ENCODE measurements at regions not wholly inside any gene's neighbourhood (a gene's known extent, or its start where the extent isn't known, plus 50 kb on each side); places are given as distances from the start of the nearest gene placed in this dataset.
"Not testable (repeated sequence)": the region's sequence is repeated elsewhere in the genome, so short reads cannot be mapped to it uniquely, and the experiment has no call there.

DNA sequence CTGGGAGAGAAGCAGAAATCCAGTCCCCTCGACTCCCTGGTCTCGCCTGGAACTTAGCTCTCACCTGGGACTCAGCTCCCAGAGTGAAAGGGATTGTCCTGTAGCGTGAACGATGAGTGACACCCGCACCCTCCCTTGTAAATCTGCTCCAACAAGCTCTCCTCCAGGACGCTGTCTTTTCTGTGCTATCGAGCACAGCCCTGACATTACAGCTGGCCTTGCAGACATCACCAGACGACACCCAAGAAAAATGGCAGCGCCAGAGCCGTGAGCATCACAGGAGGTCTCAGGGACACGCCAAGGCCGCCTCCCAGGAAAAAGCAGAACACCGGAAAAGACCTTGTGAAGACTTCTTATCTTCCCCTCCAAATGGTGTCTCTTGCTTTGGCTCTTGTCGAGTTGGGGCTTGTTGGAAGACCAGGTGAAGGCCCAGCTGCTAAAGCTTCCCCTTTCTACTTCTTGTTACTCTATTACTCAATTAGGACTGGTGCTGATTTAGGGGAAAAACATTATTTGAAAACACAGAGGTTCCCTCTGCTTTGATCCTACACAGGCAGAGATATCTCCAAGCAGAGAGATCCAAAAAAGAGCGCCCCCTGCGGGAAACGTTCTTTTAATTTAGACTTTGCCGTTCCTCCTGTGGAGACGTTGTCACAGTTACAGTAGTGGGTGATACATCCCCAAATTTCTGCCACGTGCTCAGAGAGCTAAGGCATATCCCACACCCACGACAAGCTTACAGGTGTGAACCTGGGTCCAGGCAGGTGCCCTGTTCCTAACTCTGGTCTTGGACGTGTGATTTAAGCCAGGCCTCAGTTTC lies 127.2 kb downstream of the ATP6V0E2 start:
- DNase-seq, result not testable (repeated sequence)

DNA sequence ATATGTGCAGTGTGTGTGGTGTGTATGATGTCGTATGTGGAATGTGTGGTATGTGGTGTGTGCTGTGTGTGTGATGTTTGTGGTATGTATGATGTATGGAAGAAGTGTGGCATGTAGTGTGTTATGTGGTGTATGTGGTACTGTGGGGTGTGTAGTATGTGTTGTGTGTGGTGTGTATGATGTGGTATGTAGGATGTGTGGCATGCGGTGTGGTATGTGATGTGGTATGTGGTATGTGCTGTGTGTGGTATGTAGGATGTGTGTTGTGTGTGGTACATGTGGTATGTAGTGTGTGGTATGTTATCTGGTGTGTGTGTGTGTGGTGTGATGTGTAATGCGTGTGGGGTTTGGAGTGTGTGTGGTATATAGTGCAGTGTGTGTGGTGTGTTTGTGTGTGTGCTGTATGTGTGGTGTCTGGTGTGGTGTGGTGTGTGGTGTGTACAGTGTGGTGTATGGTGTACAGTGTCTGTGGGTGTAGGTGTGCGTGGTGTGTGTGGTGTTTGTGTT lies 129.6 kb downstream of the ATP6V0E2 start:
- DNase-seq, result no peak

DNA sequence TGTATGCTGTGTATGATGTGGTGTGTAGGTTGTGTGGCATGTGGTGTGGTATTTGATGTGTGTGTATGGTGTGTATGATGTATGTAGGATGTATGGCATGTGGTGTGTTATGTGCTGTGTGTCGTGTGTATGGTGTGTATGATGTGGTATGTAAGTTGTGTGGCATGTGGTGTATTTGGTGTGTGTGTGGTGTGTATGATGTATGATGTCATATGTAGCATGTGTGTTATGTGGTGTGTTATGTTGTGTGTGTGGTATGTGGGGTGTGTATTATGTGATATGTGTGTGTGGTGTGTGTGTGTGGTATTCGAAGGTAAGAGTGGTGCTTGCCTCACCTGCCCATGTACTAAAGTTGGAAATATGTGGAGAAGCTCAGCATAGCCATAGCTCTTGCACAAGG lies 130.2 kb downstream of the ATP6V0E2 start:
- not testable (repeated sequence) for DNase-seq

GRCh38 chr7:150004843-150005242 lies 131.1 kb downstream of the ATP6V0E2 start:
- DNase-seq, result not testable (repeated sequence)

- peak; percentile 23 for DNase-seq
Measured at GRCh38 chr7:150009620-150010303, 136.0 kb downstream of the ATP6V0E2 start.

DNA sequence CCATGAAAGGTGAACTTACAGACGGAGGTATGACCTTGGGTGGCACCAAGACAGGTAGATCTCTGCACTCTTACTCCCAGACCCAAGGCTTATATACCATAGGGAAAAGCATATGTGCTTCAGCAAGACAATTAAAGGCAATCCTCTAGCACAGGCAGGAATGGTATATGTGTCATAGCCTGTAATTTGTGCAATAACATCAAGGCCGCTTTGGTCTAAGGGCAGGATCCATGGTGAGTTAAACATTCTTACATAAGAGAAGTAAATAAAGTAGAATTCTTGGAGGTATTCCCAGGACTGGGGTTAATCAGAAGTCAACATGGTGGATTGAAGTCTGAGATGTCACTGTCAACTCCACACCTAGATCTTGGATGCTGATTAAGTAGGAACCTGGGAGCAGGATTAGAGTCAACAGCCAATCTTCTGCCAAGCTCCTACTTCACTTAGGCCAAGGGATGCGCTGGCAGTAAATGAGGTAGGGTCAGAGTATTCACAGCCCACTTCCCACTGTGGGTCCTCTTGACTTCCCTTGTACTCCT lies 143.0 kb downstream of the ATP6V0E2 start:
- DNase-seq, result not testable (repeated sequence)

DNA sequence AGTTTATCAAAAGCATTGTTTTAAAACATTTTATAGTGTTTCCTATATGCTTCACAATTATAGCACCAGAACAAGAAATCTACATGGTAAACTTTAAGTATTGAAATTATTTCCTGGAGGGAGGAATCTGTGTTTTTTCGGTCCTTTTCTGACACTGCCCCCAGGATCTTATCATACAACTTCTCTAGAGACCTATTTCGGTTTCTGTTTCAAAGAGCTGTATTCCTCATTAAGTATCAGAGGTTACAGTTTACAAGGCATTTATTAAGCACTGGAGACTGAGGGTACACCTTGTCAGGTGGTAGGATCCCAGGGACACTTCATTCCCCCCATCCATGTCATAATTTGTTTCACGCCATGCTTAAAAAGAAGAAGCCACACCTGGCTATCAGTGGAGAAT lies 146.4 kb downstream of the ATP6V0E2 start:
- DNase-seq, result not testable (repeated sequence)

DNA sequence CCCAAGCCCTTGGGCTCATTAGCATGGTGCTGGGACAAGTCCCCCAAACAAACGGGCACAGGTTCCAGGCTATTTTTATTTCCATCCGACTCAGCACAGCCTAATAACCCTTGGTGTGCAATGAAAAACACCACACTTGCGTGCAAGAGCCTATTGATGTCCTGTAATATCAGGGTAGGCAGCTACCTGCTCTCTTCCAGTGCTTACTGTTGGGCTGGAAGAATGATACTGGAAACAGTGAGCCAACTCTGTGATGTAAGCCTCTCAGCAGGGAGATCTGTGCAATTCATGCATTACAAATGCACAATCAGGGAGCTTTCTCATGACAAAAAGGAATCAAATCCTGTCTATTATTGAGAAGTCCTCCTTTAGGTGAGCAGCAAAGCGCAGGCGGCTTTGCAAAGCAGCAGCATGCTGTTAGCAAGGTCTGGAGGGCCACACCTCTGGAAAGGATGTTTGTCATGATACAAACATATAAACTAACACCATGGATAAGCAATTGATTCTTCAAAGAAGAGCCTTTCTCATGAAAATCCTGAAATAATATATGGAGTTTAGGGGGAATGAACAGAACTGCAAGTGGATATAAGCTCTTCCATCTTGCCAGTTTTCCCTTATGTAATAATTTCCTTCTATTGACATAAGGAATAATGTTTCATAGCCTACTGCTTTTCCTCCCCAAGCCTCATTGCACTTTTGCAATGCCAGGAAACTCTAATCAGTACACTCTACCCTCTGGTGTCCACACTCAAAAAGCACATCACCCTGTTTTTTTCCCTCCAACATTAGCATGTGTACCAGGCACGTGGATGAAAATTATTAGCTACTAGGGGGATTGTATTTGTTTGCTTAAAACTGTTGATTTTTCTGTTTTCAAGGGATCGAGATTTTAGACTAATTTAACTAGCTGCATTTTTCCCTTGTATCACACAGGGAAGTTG lies 151.1 kb downstream of the ATP6V0E2 start:
- DNase-seq, result not testable (repeated sequence)

DNA sequence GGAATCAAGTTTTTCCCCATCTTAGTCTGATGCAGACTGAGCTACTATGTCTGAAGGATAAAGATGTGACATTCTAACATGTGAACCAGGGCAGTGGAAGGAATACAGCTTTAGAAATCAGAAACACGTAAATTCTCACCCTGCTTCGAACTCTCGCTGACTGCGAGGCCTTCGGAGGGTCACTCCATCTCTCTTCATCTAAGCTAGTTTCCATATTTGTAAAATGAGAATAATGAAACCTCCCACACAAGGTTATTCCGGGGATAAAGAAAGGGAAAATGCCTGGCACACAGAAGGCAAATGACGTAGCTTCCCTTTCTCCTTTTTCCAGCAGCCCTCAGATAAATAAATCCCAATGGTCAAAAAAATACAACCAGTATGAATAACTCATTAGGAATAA lies 152.0 kb downstream of the ATP6V0E2 start:
- DNase-seq, result not testable (repeated sequence)

- not testable (repeated sequence) for DNase-seq
Measured at GRCh38 chr7:150028344-150029012, 154.7 kb downstream of the ATP6V0E2 start.

GRCh38 chr7:150029013-150029389 lies 155.2 kb downstream of the ATP6V0E2 start:
- not testable (repeated sequence) for DNase-seq

DNA sequence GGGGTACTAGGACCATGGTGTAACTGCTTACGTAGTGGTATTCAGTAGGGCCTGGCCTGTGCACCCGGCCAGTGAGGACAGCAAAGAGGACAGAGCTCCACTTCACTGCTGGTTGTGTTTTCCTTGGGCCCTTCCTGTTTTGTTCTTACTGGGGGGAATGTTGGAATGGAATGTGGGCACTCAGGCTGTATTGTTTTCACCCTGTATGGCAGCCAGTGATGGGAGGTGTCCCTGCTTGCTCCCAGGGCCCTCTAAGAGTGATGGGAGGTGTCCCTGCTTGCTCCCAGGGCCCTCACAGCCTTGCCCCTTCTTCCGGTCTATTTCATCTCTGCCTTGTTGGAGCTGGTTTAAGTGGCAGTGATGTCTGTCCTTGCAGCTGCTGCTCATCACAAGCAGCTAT lies 158.0 kb downstream of the ATP6V0E2 start:
- not testable (repeated sequence) for DNase-seq

DNA sequence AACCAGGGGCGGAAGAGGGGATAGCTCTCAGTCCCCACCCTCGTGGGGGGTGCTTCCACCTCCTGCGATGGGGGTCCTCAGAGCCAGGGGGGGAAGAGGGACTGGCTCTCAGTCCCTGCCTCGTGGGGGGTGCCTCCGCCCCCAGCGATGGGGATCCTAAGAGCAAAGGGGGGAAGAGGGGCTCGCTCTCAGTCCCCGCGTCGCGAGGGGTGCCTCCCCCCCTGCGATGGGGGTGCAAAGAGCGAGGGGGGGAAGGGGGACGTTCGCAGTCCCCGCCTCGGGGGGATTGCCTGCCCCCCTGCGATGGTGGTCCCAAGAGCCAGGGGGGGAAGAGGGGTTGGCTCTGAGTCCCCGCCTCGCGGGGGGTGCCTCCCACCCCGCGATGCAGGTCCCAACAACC lies 159.9 kb downstream of the ATP6V0E2 start:
- not testable (repeated sequence) for DNase-seq

GRCh38 chr7:150035769-150036168 lies 162.0 kb downstream of the ATP6V0E2 start:
- DNase-seq, result not testable (repeated sequence)

GRCh38 chr7:150039061-150039460 lies 165.3 kb downstream of the ATP6V0E2 start:
- DNase-seq, result not testable (repeated sequence)

DNA sequence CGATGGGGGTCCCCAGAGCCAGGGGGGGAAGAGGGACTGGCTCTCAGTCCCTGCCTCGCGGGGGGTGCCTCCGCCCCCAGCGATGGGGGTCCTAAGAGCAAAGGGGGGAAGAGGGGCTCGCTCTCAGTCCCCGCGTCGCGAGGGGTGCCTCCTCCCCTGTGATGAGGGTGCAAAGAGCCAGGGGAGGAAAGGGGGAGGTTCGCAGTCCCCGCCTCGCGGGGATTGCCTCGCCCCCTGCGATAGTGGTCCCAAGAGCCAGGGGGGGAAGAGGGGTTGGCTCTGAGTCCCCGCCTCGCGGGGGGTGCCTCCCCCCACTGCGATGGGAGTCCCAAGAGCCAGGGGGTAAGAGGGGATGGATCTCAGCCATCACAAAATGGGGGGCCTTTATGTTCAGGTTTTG lies 168.5 kb downstream of the ATP6V0E2 start:
- not testable (repeated sequence) for DNase-seq

DNA sequence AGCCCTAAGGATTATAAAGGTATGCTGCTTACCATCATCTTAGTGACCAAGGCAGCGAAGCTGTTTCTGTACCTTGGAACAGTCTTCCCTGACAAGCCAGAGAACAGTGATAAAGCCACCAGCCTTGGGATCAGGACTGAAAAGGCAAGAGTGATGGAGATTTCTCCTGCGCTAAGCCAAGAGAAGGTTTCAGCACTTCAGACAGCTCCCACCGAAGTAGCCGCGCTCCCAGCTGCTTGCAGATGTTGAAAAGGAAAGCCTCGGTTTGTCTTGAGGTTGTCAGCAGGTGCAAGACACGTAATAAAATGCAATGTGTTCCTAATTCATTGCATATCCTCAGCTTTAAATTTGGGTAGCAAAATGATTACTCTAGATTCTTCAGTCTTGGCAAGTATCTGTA lies 171.0 kb downstream of the ATP6V0E2 start:
- not testable (repeated sequence) for DNase-seq

- DNase-seq, result peak; percentile 28
Measured at GRCh38 chr7:150045596-150045995, 171.8 kb downstream of the ATP6V0E2 start.

DNA sequence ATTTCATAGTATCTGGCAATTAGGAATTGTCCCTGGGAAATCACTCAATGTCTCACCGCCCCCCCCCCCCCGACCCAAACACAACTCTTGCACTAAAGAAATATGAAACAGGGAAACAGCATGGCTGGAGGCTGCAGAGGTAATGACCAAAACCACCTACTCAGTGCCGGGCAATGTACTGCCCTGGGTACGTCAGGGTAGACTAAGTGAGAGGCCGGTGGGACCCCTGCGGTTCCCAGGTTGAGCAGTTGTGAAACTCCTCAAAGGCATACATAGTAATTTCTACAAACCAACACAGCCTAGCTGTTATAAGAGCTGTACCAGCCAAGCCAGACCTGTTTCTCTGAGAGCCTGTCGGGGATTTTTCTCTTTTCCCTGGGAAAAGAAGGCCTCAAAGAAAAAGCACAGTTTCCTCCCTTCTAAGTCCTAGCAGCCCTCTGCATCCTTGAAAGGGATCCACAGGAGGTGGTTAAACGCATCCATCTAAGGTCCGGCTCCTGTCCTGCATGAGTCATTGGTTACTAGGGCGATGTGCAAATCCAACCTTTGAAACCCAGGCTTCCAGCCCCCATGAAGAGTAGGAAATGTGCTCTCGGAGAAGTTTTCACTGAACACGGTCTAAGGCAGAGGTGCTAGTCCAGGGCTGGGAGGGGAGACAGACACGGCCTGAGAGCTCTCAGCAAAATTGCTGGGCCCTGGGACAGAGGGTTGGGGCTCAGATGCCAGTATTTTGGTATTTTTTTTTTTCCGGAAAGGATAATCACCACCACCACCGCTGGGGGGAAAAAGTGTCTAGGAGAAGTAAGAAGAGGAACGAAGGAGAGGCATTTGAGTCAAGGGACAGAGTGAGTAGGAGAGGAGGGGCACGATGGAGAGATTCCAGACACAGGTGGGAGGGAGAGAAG lies 172.8 kb downstream of the ATP6V0E2 start:
- DNase-seq, result peak; percentile 22

DNA sequence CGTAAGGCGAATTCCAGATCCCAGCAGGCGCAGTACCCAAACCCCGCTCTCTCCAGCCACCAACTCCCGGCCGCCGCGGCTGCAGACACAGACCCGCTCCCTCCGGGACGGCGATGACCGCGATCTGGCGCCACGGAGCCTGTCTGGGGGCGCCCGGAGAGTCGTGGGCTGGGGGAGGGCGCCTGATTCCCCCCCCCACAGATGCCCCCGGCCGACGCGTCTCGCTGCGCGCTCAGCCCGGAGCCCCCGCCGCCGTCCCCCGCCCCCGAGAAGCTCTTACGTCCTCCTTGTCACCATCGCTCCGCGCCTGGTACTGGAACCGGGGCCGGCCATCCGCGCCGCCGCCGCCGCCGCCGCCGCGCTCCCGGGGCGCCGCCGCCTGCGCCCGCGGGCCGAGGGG lies 173.6 kb downstream of the ATP6V0E2 start:
- peak; percentile 21 for DNase-seq

DNA sequence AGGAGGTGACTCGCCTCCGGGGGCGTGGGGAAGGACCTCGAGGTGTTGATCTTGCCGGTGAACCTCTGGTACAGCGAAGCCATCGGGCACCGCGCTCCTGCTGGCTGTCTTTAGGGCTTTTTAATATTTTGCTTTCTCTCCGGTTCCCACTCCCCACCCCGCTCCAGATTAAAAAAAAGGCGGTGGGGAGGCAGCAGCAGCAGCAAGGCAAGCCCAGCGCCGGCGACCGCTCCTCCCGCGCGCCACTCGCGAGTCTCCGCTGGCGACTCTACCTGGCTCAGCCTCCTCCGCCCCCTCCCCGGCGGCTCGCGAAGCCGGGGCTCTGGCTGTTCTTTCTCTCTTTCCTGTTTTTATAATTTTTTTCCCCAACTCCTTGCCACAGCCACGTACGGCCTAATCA lies 174.0 kb downstream of the ATP6V0E2 start:
- peak; percentile 29 for DNase-seq
